Epithelial cell of esophagus (primary cell): ENCODE measurements at regions not wholly inside any gene's neighbourhood (a gene's known extent, or its start where the extent isn't known, plus 50 kb on each side); places are given as distances from the start of the nearest gene placed in this dataset.

Source experiments
- DNase-seq: peaks from one replicate; pipeline ENCODE4 v3.0.0; 2010; ENCODE audit warnings: low read depth
- H3K4me3 ChIP-seq: 2 replicates; pipeline ENCODE4 v1.5.1; 2011; ENCODE audit warnings: mild to moderate bottlenecking, low read length, control low read depth
- TF ChIP-seq, protein P1 (sequence below): IDR thresholded peaks from 2 replicates; pipeline ENCODE4 v1.5.1; 2011; ENCODE audit warnings: low read depth, mild to moderate bottlenecking, low read length, control low read depth, inconsistent platforms; ENCODE audit not compliant: insufficient read depth; ENCODE audit errors: missing control alignments

DNA sequence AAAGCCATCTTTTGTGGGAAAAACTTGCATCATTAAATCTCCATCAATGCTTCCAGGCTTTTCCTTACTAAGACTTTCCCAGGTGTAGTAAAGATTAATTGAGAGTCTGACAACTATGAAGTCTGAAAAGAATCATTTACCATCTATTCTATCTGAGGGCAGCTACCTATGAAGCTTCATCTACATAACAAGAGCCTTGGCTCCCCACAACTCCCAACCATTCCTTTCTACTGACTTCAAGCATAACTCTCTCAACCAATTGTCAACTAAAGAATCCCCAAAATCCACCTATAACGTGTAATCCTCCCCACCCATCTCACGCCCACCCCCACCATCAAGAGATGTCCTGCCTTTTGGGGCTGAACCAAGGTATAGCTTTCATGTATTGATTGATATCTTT is 101.5 kb upstream of the GABRA2 start:
- TF ChIP-seq, protein P1, sequence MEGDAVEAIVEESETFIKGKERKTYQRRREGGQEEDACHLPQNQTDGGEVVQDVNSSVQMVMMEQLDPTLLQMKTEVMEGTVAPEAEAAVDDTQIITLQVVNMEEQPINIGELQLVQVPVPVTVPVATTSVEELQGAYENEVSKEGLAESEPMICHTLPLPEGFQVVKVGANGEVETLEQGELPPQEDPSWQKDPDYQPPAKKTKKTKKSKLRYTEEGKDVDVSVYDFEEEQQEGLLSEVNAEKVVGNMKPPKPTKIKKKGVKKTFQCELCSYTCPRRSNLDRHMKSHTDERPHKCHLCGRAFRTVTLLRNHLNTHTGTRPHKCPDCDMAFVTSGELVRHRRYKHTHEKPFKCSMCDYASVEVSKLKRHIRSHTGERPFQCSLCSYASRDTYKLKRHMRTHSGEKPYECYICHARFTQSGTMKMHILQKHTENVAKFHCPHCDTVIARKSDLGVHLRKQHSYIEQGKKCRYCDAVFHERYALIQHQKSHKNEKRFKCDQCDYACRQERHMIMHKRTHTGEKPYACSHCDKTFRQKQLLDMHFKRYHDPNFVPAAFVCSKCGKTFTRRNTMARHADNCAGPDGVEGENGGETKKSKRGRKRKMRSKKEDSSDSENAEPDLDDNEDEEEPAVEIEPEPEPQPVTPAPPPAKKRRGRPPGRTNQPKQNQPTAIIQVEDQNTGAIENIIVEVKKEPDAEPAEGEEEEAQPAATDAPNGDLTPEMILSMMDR = no peak
- no peak overlapping the region for H3K4me3 ChIP-seq
- no peak for DNase-seq

DNA sequence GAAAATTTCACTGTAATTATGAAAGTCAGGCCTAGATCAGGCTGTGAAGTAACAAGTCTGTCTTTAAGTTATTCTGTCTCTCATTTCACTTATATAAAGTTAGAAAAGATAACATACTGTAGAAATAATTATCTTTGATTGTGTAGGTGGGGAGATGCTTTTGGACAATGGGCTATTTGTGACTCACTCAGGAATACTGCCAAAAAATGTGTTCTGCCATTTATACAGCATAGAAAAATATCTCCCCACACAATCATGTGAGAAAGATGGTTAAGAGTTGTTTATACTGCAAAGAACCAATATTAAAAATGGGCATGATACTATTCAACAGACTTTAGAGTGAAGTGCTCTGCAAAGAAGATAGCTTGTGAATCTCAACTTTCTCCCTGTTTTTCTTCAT is 95.0 kb upstream of the GABRA2 start:
- no peak overlapping the region for H3K4me3 ChIP-seq
- TF ChIP-seq, protein P1 = no peak
- no peak for DNase-seq

DNA sequence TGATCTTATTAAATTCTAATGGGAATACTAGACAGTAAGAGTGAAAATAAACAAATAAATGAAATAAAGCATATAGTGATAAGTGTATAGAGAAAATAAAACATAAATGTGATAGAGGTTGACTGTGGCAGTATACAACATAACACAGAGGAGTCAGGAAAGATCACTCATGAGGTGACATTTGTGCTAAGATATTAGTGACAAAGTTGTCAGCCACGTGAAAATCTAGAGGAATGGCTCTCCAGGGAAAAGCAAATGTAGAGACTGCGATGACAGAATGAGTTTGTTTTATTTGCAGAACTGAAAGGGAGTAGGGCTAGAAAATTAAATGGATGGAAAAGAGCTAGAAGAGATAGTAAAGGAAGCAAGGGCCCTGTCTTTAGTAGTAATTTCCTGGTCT is 72.8 kb upstream of the GABRA2 start:
- TF ChIP-seq, protein P1 = no peak
- no peak for DNase-seq

DNA sequence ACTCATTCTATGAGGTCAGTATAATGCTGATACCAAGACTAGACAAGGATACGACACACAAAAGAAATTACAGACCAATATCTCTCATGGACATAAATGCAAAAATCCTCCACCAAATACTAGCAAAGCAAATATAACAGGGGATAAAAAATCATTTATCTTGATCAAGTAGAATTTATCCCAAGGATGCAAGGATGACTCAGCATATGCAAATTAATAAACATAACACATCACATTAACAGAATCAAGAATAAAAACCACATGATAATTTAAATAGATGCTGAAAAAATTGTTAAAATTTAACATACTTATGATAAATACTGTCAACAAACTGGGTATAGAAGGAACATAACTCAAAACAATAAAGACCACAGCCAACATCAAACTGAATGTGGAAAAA is 69.4 kb upstream of the GABRA2 start:
- DNase-seq = no peak
- TF ChIP-seq, protein P1 = no peak
- H3K4me3 ChIP-seq = no peak overlapping the region

More for the DNA sequence above, 72.8 kb upstream of the GABRA2 start:
- no peak overlapping the region for H3K4me3 ChIP-seq

DNA sequence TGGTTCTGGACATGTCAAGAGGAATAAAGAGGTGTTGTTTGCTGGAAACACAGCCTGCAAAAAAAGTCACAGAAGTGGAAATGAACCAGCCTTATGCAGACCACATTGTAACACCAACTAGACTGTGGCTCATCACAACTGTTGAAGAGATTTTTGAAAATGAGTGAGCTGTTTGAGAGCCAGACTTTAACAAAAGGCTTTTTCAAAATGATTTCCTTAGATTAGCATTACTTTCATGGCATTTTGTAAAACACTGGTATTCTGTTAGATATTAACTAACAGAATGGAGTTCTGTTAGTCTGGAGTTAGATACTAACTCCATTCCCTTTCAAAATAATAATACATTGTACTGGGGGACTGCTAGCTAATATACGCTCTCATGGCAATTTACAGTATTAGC is 60.6 kb upstream of the GABRA2 start:
- no peak for DNase-seq
- H3K4me3 ChIP-seq = no peak overlapping the region
- TF ChIP-seq, protein P1 = no peak

DNA sequence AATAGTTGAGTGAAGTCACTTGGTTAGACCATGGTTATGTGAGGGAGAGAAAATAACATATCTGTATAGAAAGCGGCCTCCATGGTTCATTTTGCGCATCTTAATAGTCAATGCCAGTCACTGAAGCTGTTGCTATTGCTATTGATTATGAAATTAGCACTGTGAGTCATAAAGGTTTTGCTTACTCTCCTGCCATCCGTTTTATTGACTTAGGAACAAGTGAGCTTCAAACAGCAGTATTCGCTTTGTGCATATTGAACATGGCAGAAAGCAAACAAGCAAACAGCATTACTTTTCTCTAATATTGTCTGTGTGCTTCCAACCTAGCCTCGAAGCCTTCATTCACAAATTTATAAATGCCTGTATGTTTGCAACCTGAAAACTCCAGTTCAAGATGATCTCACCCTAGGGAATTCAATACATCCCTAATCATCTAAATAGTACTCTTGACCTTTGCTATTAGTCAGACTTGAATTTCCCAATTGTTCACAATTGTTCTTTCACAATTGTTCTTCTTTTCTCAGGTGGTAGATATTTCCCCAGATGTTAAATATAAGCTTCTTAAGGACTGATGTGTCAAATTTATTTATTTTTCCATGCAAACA is 55.9 kb upstream of the GABRA2 start:
- peak; percentile 7 for DNase-seq
- no peak overlapping the region for H3K4me3 ChIP-seq
- TF ChIP-seq, protein P1 = no peak

DNA sequence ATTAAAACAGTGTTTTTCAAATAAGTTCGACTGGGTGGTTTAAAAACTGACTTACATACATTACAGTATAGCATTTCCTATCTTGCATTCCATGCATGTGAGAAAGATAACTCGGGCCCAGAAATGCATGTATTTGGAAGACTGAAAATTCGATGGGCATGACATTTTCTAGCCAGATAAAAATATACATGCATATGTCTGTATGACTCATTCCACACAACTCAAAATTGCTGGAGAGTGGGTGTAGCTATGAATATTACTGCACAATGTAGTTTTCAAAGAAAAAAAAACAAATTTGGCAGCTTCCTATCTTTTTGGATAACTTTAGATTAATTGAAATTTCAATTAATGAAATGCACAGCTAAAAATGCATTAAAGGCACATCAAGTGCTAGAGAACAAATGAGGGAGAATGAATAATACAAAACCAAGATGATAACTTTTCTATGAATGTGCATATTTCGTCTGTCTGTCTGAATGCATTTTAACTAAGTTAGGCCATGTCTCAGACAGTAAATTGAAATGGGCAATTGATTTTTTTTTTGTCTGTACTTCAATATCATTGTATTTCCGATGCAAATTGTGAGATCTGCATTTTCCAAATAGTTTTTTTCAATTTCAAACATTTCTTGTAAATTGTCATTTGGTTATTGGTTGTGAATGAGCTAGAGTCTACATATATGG is 54.5 kb upstream of the GABRA2 start:
- no peak for DNase-seq
- TF ChIP-seq, protein P1 = no peak
- no peak overlapping the region for H3K4me3 ChIP-seq
